DMS153 treated with DMSO at 0.1 percent for 48 hours (cell line): ENCODE measurements at regions not wholly inside any gene's neighbourhood (a gene's known extent, or its start where the extent isn't known, plus 50 kb on each side); places are given as distances from the start of the nearest gene placed in this dataset.
A peak's percentile ranks its signal among the peaks of the same experiment; 100 is the strongest.
"Not testable (repeated sequence)": the region's sequence is repeated elsewhere in the genome, so short reads cannot be mapped to it uniquely, and the experiment has no call there.

Experiments used
- DNase-seq: peaks from one replicate; lab custom pipeline; 2025; ENCODE audit not compliant: unreplicated experiment; lab: John Stamatoyannopoulos, UW

- DNase-seq: no peak
Measured at GRCh38 chr9:29432191-29432590, 1858.9 kb upstream of the C9orf72 start.

- DNase-seq: not testable (repeated sequence)
Measured at GRCh38 chr9:29432656-29433055, 1859.4 kb upstream of the C9orf72 start.

- DNase-seq: no peak
Measured at GRCh38 chr9:29435368-29435767, 1862.1 kb upstream of the C9orf72 start.

- no peak for DNase-seq
Measured at GRCh38 chr9:29437526-29437925, 1864.2 kb upstream of the C9orf72 start.

GRCh38 chr9:29439961-29440360, 1866.7 kb upstream of the C9orf72 start:
- DNase-seq: no peak

- no peak for DNase-seq
Measured at GRCh38 chr9:29440449-29440848, 1867.2 kb upstream of the C9orf72 start.

GRCh38 chr9:29445751-29446150, 1872.5 kb upstream of the C9orf72 start:
- no peak for DNase-seq

- DNase-seq: peak; percentile 77
Measured at GRCh38 chr9:29449306-29449705, 1876.0 kb upstream of the C9orf72 start.

- not testable (repeated sequence) for DNase-seq
Measured at GRCh38 chr9:29450343-29450875, 1877.1 kb upstream of the C9orf72 start.

- DNase-seq: no peak
Measured at GRCh38 chr9:29456940-29457339, 1883.7 kb upstream of the C9orf72 start.

GRCh38 chr9:29475471-29475870, 1902.2 kb upstream of the C9orf72 start:
- DNase-seq: no peak

- no peak for DNase-seq
Measured at GRCh38 chr9:29511680-29512079, 1938.4 kb upstream of the C9orf72 start.

GRCh38 chr9:29514336-29514735, 1941.1 kb upstream of the C9orf72 start:
- DNase-seq: peak; percentile 14

- DNase-seq: no peak
Measured at GRCh38 chr9:29514862-29515261, 1941.6 kb upstream of the C9orf72 start.

GRCh38 chr9:29548436-29548835, 1975.2 kb upstream of the C9orf72 start:
- DNase-seq: no peak

GRCh38 chr9:29555502-29555901, 1982.2 kb upstream of the C9orf72 start:
- no peak for DNase-seq

- DNase-seq: no peak
Measured at GRCh38 chr9:29556317-29556716, 1983.0 kb upstream of the C9orf72 start.

- no peak for DNase-seq
Measured at GRCh38 chr9:29556746-29557145, 1983.5 kb upstream of the C9orf72 start.

GRCh38 chr9:29564564-29564963, 1991.3 kb upstream of the C9orf72 start:
- no peak for DNase-seq

GRCh38 chr9:29575219-29575618, 2001.9 kb upstream of the C9orf72 start:
- no peak for DNase-seq

GRCh38 chr9:29588361-29588760, 2015.1 kb upstream of the C9orf72 start:
- no peak for DNase-seq

GRCh38 chr9:29609282-29609681, 2036.0 kb upstream of the C9orf72 start:
- no peak for DNase-seq

GRCh38 chr9:29613773-29614172, 2040.5 kb upstream of the C9orf72 start:
- DNase-seq: no peak

- DNase-seq: no peak
Measured at GRCh38 chr9:29616844-29617243, 2043.6 kb upstream of the C9orf72 start.
